Vagina (tissue), 2 donors: ENCODE measurements at regions not wholly inside any gene's neighbourhood (a gene's known extent, or its start where the extent isn't known, plus 50 kb on each side); places are given as distances from the start of the nearest gene placed in this dataset. TPM values are rescaled to one million over a fixed set of nuclear protein-coding genes. Genes with fewer than 3 reads are reported as not detected.
"Not testable (repeated sequence)": the region's sequence is repeated elsewhere in the genome, so short reads cannot be mapped to it uniquely, and the experiment has no call there.

Experiments used
- DNase-seq, 2 donors: peaks; one replicate each; pipeline ENCODE4 v3.0.0-alpha.2; 2017; ENCODE audit errors: extremely low spot score in 2 of 2
- H3K27ac ChIP-seq: fragments of 200-600 bp; sonication (generic); one replicate; pipeline ENCODE4 v1.5.1; 2019
- H3K27me3 ChIP-seq: fragments of 200-600 bp; sonication (generic); one replicate; pipeline ENCODE4 v1.5.1; 2019
- H3K36me3 ChIP-seq, 2 donors: fragments of 200-600 bp; sonication (generic); one replicate each; pipeline ENCODE4 v1.5.1; 2017 to 2019
- H3K4me1 ChIP-seq: fragments of 200-600 bp; sonication (generic); one replicate; pipeline ENCODE4 v1.5.1; 2019
- H3K4me3 ChIP-seq, 2 donors: fragments of 200-600 bp; sonication (generic); 1 replicate in 1 of 2; 2 replicates in 1 of 2; pipeline ENCODE4 v1.5.1; 2016 to 2019
- H3K9me3 ChIP-seq: fragments of 200-600 bp; sonication (generic); one replicate; pipeline ENCODE4 v1.5.1; 2019
- POLR2A ChIP-seq, 2 donors: fragments of 450-650 bp; IDR thresholded peaks; one replicate each; pipeline ENCODE4 v1.6.1; 2017; ENCODE audit warnings: antibody characterized with exemption in 2 of 2, mild to moderate bottlenecking in 2 of 2, moderate library complexity in 2 of 2
- POLR2AphosphoS5 ChIP-seq, 2 donors: sonication (generic); formaldehyde crosslinking; IDR thresholded peaks; one replicate each; pipeline ENCODE4 v1.9.0; 2017; ENCODE audit warnings: antibody characterized with exemption in 2 of 2, mild to moderate bottlenecking in 2 of 2, low read depth in 1 of 2; ENCODE audit not compliant: insufficient read depth in 1 of 2
- intact Hi-C: fragments of 100-400 bp; cut with DNase I; formaldehyde crosslinking; loops from one replicate; pipeline ENCODE4 v1.15.1; 2023
- microRNA-seq: library from miRNA; unstranded; fragments of <30 nt; microRNA quantifications from one replicate; pipeline ENCODE4, GENCODE V29; 2017; ENCODE audit warnings: borderline number of aligned reads, borderline replicate concordance
- small RNA-seq: library from RNA; depleted of rRNA; stranded (forward); fragments of <200 nt; gene quantifications from one replicate; pipeline ENCODE3, GENCODE V24; 2016
- TF ChIP-seq, protein P1 (sequence below), 3 experiments: fragments of 450-650 bp in 2 of 3; fragments of 200-600 bp in 1 of 3; sonication (generic) in 1 of 3; IDR thresholded peaks; one replicate each; pipeline ENCODE4 v1.5.1; 2017 to 2019; ENCODE audit warnings: antibody characterized with exemption in 3 of 3, mild to moderate bottlenecking in 2 of 3, moderate library complexity in 2 of 3

DNA sequence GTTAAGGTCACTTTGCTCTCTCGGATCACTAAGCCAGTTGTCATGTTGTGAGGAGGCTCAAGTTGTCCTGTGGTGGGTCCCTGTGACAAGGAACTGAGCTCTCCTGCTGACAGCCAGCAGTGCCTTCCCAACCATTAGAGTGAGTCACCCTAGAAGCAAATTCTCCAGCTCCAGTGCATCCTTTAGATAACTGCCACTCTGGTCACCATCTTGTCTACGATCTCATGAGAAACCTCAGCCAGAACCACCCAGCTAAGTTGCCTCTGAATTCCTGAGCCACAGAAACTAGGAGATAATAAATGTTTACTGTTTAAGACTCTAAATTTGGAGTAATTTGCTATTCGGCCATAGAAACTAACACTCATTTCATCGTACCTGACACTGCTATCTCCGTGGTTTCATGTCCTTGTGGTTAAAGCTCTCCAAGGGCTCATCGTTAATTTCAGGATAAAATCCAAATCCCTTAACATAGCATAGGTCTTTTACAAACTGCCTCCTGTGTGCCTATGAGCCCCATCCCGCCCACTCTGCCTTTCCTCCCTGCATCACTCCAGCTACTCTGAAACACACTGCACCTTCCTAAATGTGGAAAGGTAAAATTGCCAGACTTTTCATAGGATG is 56.5 kb upstream of the WIPF3 start:
- Histone ChIP-seq H3K9me3 (no peaks in the 10 kb centered on the region), H3K4me3 (no peak overlapping the region), H3K36me3 (no peaks in the 10 kb centered on the region), H3K27ac (no peak overlapping the region), H3K4me1 (no peaks in the 10 kb centered on the region), H3K27me3 (no peaks in the 10 kb centered on the region)
- DNase-seq = no peak
- TF ChIP-seq, protein P1, sequence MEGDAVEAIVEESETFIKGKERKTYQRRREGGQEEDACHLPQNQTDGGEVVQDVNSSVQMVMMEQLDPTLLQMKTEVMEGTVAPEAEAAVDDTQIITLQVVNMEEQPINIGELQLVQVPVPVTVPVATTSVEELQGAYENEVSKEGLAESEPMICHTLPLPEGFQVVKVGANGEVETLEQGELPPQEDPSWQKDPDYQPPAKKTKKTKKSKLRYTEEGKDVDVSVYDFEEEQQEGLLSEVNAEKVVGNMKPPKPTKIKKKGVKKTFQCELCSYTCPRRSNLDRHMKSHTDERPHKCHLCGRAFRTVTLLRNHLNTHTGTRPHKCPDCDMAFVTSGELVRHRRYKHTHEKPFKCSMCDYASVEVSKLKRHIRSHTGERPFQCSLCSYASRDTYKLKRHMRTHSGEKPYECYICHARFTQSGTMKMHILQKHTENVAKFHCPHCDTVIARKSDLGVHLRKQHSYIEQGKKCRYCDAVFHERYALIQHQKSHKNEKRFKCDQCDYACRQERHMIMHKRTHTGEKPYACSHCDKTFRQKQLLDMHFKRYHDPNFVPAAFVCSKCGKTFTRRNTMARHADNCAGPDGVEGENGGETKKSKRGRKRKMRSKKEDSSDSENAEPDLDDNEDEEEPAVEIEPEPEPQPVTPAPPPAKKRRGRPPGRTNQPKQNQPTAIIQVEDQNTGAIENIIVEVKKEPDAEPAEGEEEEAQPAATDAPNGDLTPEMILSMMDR (IDR thresholded peaks at IDR 0.05) = no peak
- TF ChIP-seq POLR2A (IDR thresholded peaks at IDR 0.05) = no peak
- intact Hi-C loops = no loop called here

DNA sequence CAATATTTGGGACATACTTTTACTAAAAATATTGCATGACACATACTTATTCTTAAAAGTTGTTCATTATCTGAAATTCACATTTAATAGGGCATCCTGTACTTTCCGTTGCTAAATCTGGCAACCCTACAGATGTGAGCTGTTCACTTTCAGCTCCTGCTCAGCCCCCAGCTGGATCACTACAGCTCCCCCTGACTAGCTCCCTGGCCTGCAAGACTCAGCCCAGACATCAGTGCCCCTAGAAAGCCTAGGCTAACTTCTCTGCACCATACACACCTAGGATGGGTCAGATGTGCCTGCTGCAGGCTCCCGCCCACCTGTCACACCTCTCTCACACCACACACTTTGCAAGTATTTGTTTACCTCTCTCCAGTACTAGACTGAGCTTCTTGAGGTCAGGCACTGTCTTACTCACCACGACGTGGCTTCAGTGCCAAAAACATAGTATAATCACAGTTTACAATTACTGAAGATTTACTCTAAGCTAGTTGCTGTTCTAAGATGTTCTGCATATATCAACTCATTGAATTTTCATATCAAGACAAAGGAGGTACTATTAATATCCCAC is 55.9 kb upstream of the WIPF3 start:
- DNase-seq, intact Hi-C loops, H3K27me3 ChIP-seq: not testable (repeated sequence)

DNA sequence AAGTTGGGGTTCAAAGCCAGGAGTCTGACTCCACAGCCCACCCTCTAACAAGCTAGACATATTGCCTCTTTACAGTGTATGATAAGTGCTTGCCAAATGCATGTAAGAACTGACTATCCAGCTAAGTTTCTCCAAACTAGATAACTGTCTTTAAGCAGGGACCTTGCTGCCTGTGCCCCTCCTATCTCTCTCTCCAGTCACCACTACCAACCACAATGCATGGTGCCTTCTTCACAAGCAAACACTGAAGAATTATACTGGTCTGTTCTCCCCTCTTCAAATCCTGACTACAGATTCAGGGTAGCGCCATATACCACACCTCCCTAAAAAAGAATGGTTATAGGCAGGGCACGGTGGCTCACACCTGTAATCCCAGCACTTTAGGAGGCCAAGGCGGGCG is 55.3 kb upstream of the WIPF3 start:
- H3K9me3 ChIP-seq, H3K4me1 ChIP-seq, H3K36me3 ChIP-seq, DNase-seq, intact Hi-C loops, H3K4me3 ChIP-seq, H3K27me3 ChIP-seq, H3K27ac ChIP-seq: not testable (repeated sequence)

More for the DNA sequence above, 55.9 kb upstream of the WIPF3 start:
- not testable (repeated sequence) for H3K4me1 ChIP-seq, H3K27ac ChIP-seq, H3K36me3 ChIP-seq, H3K4me3 ChIP-seq, H3K9me3 ChIP-seq

DNA sequence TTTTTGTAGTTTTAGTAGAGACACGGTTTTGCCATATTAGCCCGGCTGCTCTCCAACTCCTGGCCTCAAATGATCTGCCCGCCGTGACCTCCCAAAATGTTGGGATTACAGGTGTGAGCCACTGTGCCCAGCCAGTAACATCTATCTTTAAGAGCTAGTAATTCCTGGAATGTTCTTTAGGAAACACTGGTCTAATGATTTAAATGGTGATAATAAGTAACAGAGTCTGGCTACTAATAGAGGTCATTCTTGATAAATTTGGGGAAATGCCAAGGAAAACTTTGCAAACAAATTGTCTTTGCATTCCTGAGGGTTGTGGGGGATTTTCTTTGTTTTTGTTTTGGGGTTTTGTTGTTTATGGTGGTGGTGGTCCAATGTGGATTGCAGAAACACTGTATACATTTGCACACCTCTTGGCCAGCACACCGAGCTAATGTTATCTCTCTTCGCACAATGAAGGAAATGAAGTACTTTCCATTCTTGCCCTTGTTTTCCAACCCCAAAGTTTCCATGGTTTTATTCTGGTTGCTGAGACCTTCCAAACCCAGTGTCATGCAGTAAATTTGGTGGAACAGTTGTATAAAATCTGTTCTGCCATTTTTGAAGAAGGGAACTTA is 51.3 kb upstream of the WIPF3 start:
- H3K27ac ChIP-seq = no peak overlapping the region
- TF ChIP-seq POLR2A (IDR thresholded peaks at IDR 0.05) (no peak), POLR2AphosphoS5 (IDR thresholded peaks at IDR 0.05; ENCODE audit: insufficient read depth in 1 of 2, low read depth in 1 of 2) (no peak)
- TF ChIP-seq, protein P1 (IDR thresholded peaks at IDR 0.05) = no peak
- H3K4me1 ChIP-seq = no peaks in the 10 kb centered on the region
- no peaks in the 10 kb centered on the region for H3K27me3 ChIP-seq
- H3K36me3 ChIP-seq = no peaks in the 10 kb centered on the region
- no peak for DNase-seq
- H3K9me3 ChIP-seq = no peaks in the 10 kb centered on the region
- no peak overlapping the region for H3K4me3 ChIP-seq
- intact Hi-C loops = no loop called here

Small RNA genes in the stretch of these regions (microRNA-seq; reads per million reads assigned to microRNA genes)
- gene MIR550A3 = not detected

Small RNA genes in the stretch of these regions (small RNA-seq; reads per million reads assigned to genes)
- not detected for gene MIR550A3
- gene TMSB4XP3 = not detected
